HG03095 (cell line): ENCODE measurements at regions not wholly inside any gene's neighbourhood (a gene's known extent, or its start where the extent isn't known, plus 50 kb on each side); places are given as distances from the start of the nearest gene placed in this dataset.
"Not testable (repeated sequence)": the region's sequence is repeated elsewhere in the genome, so short reads cannot be mapped to it uniquely, and the experiment has no call there.

Experiments
- ATAC-seq: cut with Tn5 transposase; IDR thresholded peaks from one replicate; pipeline ENCODE4 v1.9.1; 2021; ENCODE audit warnings: moderate library complexity; ENCODE audit not compliant: unreplicated experiment

GRCh38 chr6:168915855-168916254, 337.8 kb downstream of the THBS2 start:
- no peak for ATAC-seq

GRCh38 chr6:168915242-168915641, 338.4 kb downstream of the THBS2 start:
- ATAC-seq, result no peak

GRCh38 chr6:168913866-168914469, 339.7 kb downstream of the THBS2 start:
- ATAC-seq, result no peak

- not testable (repeated sequence) for ATAC-seq
These were observed 340.3 kb downstream of the THBS2 start for GRCh38 chr6:168913231-168913865.

- no peak for ATAC-seq
These were observed 344.4 kb downstream of the THBS2 start for GRCh38 chr6:168909288-168909687.

GRCh38 chr6:168908887-168909286, 344.8 kb downstream of the THBS2 start:
- ATAC-seq, result no peak

- ATAC-seq, result no peak
These were observed 345.5 kb downstream of the THBS2 start for GRCh38 chr6:168908166-168908565.

GRCh38 chr6:168906391-168906790, 347.3 kb downstream of the THBS2 start:
- no peak for ATAC-seq

GRCh38 chr6:168905451-168906090, 348.1 kb downstream of the THBS2 start:
- no peak for ATAC-seq

GRCh38 chr6:168903613-168904345, 349.9 kb downstream of the THBS2 start:
- ATAC-seq, result no peak

GRCh38 chr6:168902075-168902474, 351.6 kb downstream of the THBS2 start:
- ATAC-seq, result no peak

- ATAC-seq, result no peak
These were observed 352.6 kb downstream of the THBS2 start for GRCh38 chr6:168901076-168901475.

GRCh38 chr6:168896321-168896720, 357.3 kb downstream of the THBS2 start:
- ATAC-seq, result no peak

GRCh38 chr6:168895102-168895812, 358.4 kb downstream of the THBS2 start:
- ATAC-seq, result peak; percentile 99

- ATAC-seq, result no peak
These were observed 361.6 kb downstream of the THBS2 start for GRCh38 chr6:168892031-168892430.

- no peak for ATAC-seq
These were observed 362.7 kb downstream of the THBS2 start for GRCh38 chr6:168890981-168891365.

- ATAC-seq, result no peak
These were observed 363.2 kb downstream of the THBS2 start for GRCh38 chr6:168890306-168890980.

GRCh38 chr6:168888786-168889345, 364.8 kb downstream of the THBS2 start:
- no peak for ATAC-seq

- no peak for ATAC-seq
These were observed 365.5 kb downstream of the THBS2 start for GRCh38 chr6:168888102-168888501.

GRCh38 chr6:168887621-168888020, 366.0 kb downstream of the THBS2 start:
- ATAC-seq, result no peak
